ENCODE measurements at regions not wholly inside any gene's neighbourhood (a gene's known extent, or its start where the extent isn't known, plus 50 kb on each side); places are given as distances from the start of the nearest gene placed in this dataset.

DNA sequence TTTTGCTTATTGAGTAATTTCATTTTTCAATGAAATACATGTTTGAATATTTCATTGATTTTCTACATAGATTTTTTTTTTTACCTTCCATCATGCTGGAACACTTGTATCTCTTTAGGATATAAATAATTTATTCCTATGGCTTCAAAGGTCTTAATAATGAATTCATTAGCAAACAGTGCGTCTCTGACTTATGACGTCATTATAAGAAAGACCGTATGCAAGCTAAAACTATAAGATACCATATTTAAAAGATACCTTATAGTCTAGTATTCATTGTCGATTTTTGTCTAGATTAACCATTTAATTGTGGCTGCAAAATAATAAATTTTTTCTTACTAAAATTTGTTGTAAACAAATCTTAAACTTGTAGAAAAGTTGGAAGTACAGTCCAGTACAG, 187.7 kb upstream of the CHD1 start:
- TF ChIP-seq, protein P1, sequence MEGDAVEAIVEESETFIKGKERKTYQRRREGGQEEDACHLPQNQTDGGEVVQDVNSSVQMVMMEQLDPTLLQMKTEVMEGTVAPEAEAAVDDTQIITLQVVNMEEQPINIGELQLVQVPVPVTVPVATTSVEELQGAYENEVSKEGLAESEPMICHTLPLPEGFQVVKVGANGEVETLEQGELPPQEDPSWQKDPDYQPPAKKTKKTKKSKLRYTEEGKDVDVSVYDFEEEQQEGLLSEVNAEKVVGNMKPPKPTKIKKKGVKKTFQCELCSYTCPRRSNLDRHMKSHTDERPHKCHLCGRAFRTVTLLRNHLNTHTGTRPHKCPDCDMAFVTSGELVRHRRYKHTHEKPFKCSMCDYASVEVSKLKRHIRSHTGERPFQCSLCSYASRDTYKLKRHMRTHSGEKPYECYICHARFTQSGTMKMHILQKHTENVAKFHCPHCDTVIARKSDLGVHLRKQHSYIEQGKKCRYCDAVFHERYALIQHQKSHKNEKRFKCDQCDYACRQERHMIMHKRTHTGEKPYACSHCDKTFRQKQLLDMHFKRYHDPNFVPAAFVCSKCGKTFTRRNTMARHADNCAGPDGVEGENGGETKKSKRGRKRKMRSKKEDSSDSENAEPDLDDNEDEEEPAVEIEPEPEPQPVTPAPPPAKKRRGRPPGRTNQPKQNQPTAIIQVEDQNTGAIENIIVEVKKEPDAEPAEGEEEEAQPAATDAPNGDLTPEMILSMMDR (IDR thresholded peaks at IDR 0.05) = no peak
- TF ChIP-seq, protein P2, sequence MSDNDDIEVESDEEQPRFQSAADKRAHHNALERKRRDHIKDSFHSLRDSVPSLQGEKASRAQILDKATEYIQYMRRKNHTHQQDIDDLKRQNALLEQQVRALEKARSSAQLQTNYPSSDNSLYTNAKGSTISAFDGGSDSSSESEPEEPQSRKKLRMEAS (IDR thresholded peaks at IDR 0.05; ENCODE audit: low read depth) = no peak
- TF ChIP-seq POLR2AphosphoS5 (IDR thresholded peaks at IDR 0.05; ENCODE audit: low read depth, low read length) = no peak
- TF ChIP-seq FOXJ3 (CRISPR knock-in tag; IDR thresholded peaks at IDR 0.05) = no peak
- no peak for TF ChIP-seq MXI1 (IDR thresholded peaks at IDR 0.05; ENCODE audit: low read depth, low read length)
- TF ChIP-seq CHD2 (IDR thresholded peaks at IDR 0.05; ENCODE audit: low read length, partially characterized antibody) = no peak
- no peak for TF ChIP-seq NFIC (IDR thresholded peaks at IDR 0.05; ENCODE audit: borderline replicate concordance)
- no peak for TF ChIP-seq EZH2phosphoT487 (IDR thresholded peaks at IDR 0.05; ENCODE audit: borderline replicate concordance, low read depth)
- no peak for TF ChIP-seq RXRA (IDR thresholded peaks at IDR 0.05; ENCODE audit: borderline replicate concordance, low read depth)
- no peak for TF ChIP-seq NRF1 (IDR thresholded peaks at IDR 0.05; ENCODE audit: low read depth, low read length)
- TF ChIP-seq RAD21 (IDR thresholded peaks at IDR 0.05; ENCODE audit: low read length) = no peak
- TF ChIP-seq EP300 (IDR thresholded peaks at IDR 0.05; ENCODE audit: borderline replicate concordance in 1 of 2, low read depth in 1 of 2, low read length in 1 of 2) = no peak
- TF ChIP-seq, protein P3, sequence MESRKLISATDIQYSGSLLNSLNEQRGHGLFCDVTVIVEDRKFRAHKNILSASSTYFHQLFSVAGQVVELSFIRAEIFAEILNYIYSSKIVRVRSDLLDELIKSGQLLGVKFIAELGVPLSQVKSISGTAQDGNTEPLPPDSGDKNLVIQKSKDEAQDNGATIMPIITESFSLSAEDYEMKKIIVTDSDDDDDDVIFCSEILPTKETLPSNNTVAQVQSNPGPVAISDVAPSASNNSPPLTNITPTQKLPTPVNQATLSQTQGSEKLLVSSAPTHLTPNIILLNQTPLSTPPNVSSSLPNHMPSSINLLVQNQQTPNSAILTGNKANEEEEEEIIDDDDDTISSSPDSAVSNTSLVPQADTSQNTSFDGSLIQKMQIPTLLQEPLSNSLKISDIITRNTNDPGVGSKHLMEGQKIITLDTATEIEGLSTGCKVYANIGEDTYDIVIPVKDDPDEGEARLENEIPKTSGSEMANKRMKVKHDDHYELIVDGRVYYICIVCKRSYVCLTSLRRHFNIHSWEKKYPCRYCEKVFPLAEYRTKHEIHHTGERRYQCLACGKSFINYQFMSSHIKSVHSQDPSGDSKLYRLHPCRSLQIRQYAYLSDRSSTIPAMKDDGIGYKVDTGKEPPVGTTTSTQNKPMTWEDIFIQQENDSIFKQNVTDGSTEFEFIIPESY (IDR thresholded peaks at IDR 0.05; ENCODE audit: borderline replicate concordance, low read depth) = no peak

Measured in SK-N-SH (cell line).